Body of pancreas (tissue), 4 donors: ENCODE measurements at regions not wholly inside any gene's neighbourhood (a gene's known extent, or its start where the extent isn't known, plus 50 kb on each side); places are given as distances from the start of the nearest gene placed in this dataset.
A peak's percentile ranks its signal among the peaks of the same experiment; 100 is the strongest.

Experiments used
- ATAC-seq: fragments of 150-250 bp; one replicate; pipeline ENCODE4 v1.9.1; 2016
- DNase-seq, 4 donors: peaks; one replicate each; pipeline ENCODE4 v3.0.0-alpha.2; 2019
- H3K27ac ChIP-seq, 4 donors: fragments of 200-600 bp; sonication (generic); 1 replicate in 3 of 4; 2 replicates in 1 of 4; pipeline versions ENCODE4 v1.5.1 to v1.6.1; 2016 to 2019; ENCODE audit warnings: mild to moderate bottlenecking in 1 of 4, mixed read lengths in 1 of 4, moderate library complexity in 1 of 4
- H3K27me3 ChIP-seq, 2 donors: fragments of 200-600 bp; sonication (generic); one replicate each; pipeline ENCODE4 v1.6.0; 2016; ENCODE audit warnings: mild to moderate bottlenecking in 1 of 2
- H3K36me3 ChIP-seq, 2 donors: fragments of 200-600 bp; sonication (generic); replicated peaks in 1 of 2; 2 replicates each; pipeline ENCODE4 v1.5.1; 2016; ENCODE audit warnings: low read depth in 2 of 2; ENCODE audit not compliant: insufficient read depth in 1 of 2
- H3K4me1 ChIP-seq: fragments of 200-600 bp; sonication (generic); one replicate; pipeline ENCODE4 v1.6.0; 2016
- H3K4me3 ChIP-seq, 2 donors: fragments of 200-600 bp; sonication (generic); 1 replicate in 1 of 2; 2 replicates in 1 of 2; pipeline ENCODE4 v1.5.1; 2016 to 2019
- H3K9me3 ChIP-seq, 3 donors: fragments of 200-600 bp; sonication (generic); 1 replicate in 2 of 3; 2 replicates in 1 of 3; pipeline ENCODE4 v1.5.1; 2016
- POLR2A ChIP-seq, 3 donors: fragments of 450-650 bp; IDR thresholded peaks; one replicate each; pipeline ENCODE4 v1.6.1; 2016; ENCODE audit warnings: antibody characterized with exemption in 3 of 3, mild to moderate bottlenecking in 2 of 3
- WGBS, 2 donors: methylation state at CpG; one replicate each; pipeline ENCODE4 v1.1.5; 2017; 5-methylcytosine and 5-hydroxymethylcytosine counted together
- intact Hi-C: fragments of 100-400 bp; cut with DNase I; formaldehyde crosslinking; loops from one replicate; pipeline ENCODE4 v1.15.1; 2023
- TF ChIP-seq, protein P1 (sequence below), 7 experiments: fragments of 450-650 bp in 4 of 7; fragments of 200-600 bp in 3 of 7; sonication (generic) in 3 of 7; IDR thresholded peaks; one replicate each; pipeline ENCODE4 v1.5.1; 2016 to 2019; ENCODE audit warnings: antibody characterized with exemption in 7 of 7

DNA sequence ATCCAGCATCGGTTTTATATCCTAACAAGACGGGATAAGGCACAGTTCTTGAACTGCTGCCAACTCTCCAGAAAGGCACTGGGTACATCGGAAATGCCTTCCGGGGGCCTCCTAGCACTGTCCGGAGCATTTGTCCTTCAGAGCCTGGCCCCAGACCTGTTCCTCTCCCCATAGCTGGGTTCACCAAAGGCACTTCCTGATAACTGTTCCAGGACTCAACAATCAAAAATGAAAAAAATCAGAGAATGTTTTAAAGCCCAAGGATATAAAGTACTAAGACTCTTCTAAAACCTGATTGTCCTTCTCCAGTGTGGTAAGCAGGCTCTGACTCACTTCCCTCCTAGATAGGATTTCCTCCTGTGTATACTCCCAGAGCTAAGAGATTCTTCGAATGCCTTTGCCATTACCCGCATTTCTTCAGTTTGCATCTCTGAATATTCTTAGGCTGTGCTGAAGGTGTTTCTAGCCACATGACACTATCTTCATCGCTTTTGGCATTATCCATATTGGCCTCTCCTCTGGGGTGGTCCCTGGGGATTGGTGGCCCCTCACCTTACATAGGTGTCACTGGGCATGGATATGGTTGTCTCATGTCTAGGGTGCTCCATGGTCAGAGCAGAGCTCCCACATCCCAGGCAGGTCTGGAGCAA lies 112.9 kb downstream of the ZBTB18 start:
- peak; percentile 75 for ATAC-seq
- Histone ChIP-seq H3K4me3 (no peak overlapping the region), H3K27me3 (no peaks in the 10 kb centered on the region), H3K9me3 (no peaks in the 10 kb centered on the region), H3K4me1 (no peaks in the 10 kb centered on the region), H3K36me3 (no peaks in the 10 kb centered on the region), H3K27ac (peak overlapping the region in 2 of 4 donors; percentile 22 to 46)
- intact Hi-C loops = no loop called here
- DNase-seq = peak in 3 of 4 donors; percentile 12 to 29 (median 12)
- TF ChIP-seq POLR2A (IDR thresholded peaks at IDR 0.05) = no peak
- TF ChIP-seq, protein P1, sequence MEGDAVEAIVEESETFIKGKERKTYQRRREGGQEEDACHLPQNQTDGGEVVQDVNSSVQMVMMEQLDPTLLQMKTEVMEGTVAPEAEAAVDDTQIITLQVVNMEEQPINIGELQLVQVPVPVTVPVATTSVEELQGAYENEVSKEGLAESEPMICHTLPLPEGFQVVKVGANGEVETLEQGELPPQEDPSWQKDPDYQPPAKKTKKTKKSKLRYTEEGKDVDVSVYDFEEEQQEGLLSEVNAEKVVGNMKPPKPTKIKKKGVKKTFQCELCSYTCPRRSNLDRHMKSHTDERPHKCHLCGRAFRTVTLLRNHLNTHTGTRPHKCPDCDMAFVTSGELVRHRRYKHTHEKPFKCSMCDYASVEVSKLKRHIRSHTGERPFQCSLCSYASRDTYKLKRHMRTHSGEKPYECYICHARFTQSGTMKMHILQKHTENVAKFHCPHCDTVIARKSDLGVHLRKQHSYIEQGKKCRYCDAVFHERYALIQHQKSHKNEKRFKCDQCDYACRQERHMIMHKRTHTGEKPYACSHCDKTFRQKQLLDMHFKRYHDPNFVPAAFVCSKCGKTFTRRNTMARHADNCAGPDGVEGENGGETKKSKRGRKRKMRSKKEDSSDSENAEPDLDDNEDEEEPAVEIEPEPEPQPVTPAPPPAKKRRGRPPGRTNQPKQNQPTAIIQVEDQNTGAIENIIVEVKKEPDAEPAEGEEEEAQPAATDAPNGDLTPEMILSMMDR (IDR thresholded peaks at IDR 0.05) = no peak
- 61 to 71% methylated on average over 8 of the region's 8 CpGs for WGBS, 2 donors

DNA sequence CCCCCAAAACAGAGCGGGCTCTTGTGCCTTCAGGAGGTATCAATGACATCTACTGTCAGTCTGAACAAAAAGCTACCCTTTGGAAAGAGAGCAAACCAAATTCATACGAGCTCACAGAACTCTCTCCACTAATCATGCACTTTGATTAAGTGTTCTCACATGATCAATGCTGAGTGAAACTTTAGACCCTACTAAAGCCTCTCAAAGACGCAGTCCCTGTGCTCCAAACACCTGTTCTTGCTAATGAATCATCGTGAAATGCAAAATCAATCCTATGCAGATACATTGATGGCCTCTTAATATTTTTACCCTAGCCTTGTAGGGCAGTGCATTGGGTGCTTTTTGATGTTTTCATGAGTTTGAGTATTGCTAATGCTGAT lies 113.4 kb downstream of the ZBTB18 start:
- no peak for ATAC-seq
- no peaks in the 10 kb centered on the region for H3K36me3 ChIP-seq
- H3K4me1 ChIP-seq = no peaks in the 10 kb centered on the region
- 65 to 66% methylated on average over 4 of the region's 4 CpGs for WGBS, 2 donors
- no peaks in the 10 kb centered on the region for H3K9me3 ChIP-seq
- intact Hi-C loops = no loop called here
- H3K4me3 ChIP-seq = no peak overlapping the region
- H3K27ac ChIP-seq = peak overlapping the region in 1 of 4 donors; percentile 46
- no peak for DNase-seq
- TF ChIP-seq POLR2A (IDR thresholded peaks at IDR 0.05) = no peak
- TF ChIP-seq, protein P1 (IDR thresholded peaks at IDR 0.05) = no peak
- H3K27me3 ChIP-seq = no peaks in the 10 kb centered on the region

DNA sequence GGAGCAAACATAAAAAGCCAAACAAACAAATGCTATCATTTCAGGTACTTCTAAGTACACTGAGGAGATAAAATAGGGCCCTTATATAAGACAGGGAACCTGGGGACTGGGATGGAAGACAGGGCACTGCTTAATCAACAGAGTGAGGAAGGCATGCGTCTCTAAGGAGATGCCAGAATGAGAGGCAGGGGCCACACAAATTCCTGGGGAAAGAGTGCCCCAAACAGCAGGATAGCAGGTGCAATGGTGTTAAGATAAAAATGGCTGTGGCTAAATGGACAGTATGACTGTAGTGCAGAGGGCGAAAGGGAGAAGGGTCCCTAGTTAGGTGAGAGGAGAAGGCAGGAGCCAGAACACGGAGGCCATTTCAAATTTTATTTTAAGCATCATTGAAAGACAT lies 113.9 kb downstream of the ZBTB18 start:
- TF ChIP-seq, protein P1 (IDR thresholded peaks at IDR 0.05) = no peak
- no peak for TF ChIP-seq POLR2A (IDR thresholded peaks at IDR 0.05)
- WGBS, 2 donors = 67 to 87% methylated on average over 3 of the region's 3 CpGs

DNA sequence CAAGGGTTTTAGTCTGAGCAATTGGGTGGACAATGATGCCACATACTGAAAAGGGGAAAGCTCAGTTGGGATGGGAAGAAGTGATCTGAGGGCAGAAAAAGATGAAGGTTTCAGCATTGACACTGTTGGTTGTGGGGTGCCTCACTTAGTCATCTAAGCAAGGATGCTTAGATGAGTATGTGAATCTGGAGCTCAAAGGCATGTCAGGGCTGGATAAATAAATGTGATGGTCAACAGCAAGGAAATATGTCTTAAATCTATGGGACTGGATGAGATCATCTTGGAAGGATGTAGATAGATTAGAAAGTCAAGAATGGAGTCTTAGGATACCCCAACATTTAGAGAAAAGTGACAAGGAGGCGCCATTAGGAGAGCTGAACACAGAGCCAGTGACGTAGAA lies 114.6 kb downstream of the ZBTB18 start:
- no peaks in the 10 kb centered on the region for H3K4me1 ChIP-seq
- 90% methylated on average over 2 of the region's 2 CpGs for WGBS, 2 donors

More for the DNA sequence above, 113.9 kb downstream of the ZBTB18 start:
- no peaks in the 10 kb centered on the region for H3K27me3 ChIP-seq
- H3K4me1 ChIP-seq = no peaks in the 10 kb centered on the region
- H3K4me3 ChIP-seq = no peak overlapping the region
- no peaks in the 10 kb centered on the region for H3K9me3 ChIP-seq
- DNase-seq = no peak
- ATAC-seq = no peak
- intact Hi-C loops = no loop called here
- no peaks in the 10 kb centered on the region for H3K36me3 ChIP-seq
- no peak overlapping the region for H3K27ac ChIP-seq

More for the DNA sequence above, 114.6 kb downstream of the ZBTB18 start:
- no peak for ATAC-seq
- Histone ChIP-seq H3K9me3 (no peaks in the 10 kb centered on the region), H3K27ac (no peak overlapping the region), H3K36me3 (no peaks in the 10 kb centered on the region), H3K27me3 (no peaks in the 10 kb centered on the region), H3K4me3 (no peak overlapping the region)
- intact Hi-C loops = no loop called here
- DNase-seq = no peak
- TF ChIP-seq POLR2A (IDR thresholded peaks at IDR 0.05) = no peak
- TF ChIP-seq, protein P1 (IDR thresholded peaks at IDR 0.05) = no peak
